Aorta (tissue), 5 donors: ENCODE measurements at regions not wholly inside any gene's neighbourhood (a gene's known extent, or its start where the extent isn't known, plus 50 kb on each side); places are given as distances from the start of the nearest gene placed in this dataset.
A peak's percentile ranks its signal among the peaks of the same experiment; 100 is the strongest.
"Not testable (repeated sequence)": the region's sequence is repeated elsewhere in the genome, so short reads cannot be mapped to it uniquely, and the experiment has no call there.

Experiments used
- ATAC-seq: fragments of 200-7000 bp; cut with Tn5 transposase; one replicate; pipeline ENCODE4 v1.9.1; 2022; ENCODE audit warnings: moderate library complexity; ENCODE audit not compliant: low FRiP score
- DNase-seq, 2 donors: peaks; one replicate each; pipeline ENCODE4 v3.0.0-alpha.2; 2020
- H3K27ac ChIP-seq, 2 donors: one replicate each; pipeline ENCODE4 v1.5.1; 2013; ENCODE audit warnings: low read length in 2 of 2, mild to moderate bottlenecking in 2 of 2, moderate library complexity in 2 of 2, control low read depth in 1 of 2, inconsistent platforms in 1 of 2, low read depth in 1 of 2
- H3K27me3 ChIP-seq, 2 donors: one replicate each; pipeline ENCODE4 v1.6.1; 2013; ENCODE audit warnings: control low read depth in 1 of 2, low read length in 1 of 2, mild to moderate bottlenecking in 1 of 2, moderate library complexity in 1 of 2; ENCODE audit not compliant: insufficient read depth in 2 of 2, control insufficient read depth in 1 of 2
- H3K36me3 ChIP-seq, 2 donors: one replicate each; pipeline ENCODE4 v1.6.1; 2013; ENCODE audit warnings: control low read depth in 1 of 2, low read length in 1 of 2, mild to moderate bottlenecking in 1 of 2; ENCODE audit not compliant: insufficient read depth in 2 of 2, control insufficient read depth in 1 of 2
- H3K4me1 ChIP-seq, 2 donors: one replicate each; pipeline ENCODE4 v1.6.1; 2013; ENCODE audit warnings: low read length in 2 of 2, control low read depth in 1 of 2, mild to moderate bottlenecking in 1 of 2, moderate library complexity in 1 of 2; ENCODE audit not compliant: insufficient read depth in 2 of 2, control insufficient read depth in 1 of 2
- H3K4me3 ChIP-seq, 2 donors: one replicate each; pipeline ENCODE4 v1.5.1; 2013; ENCODE audit warnings: low read length in 2 of 2, control low read depth in 1 of 2, mild to moderate bottlenecking in 1 of 2
- H3K9me3 ChIP-seq: one replicate; pipeline ENCODE4 v1.6.1; 2013; ENCODE audit warnings: mild to moderate bottlenecking, low read length; ENCODE audit not compliant: control insufficient read depth
- WGBS, 2 donors: extraction: QIAGEN DNeasy Blood & Tissue Kit; methylation state at CpG; one replicate each; pipeline ENCODE4 v1.1.7; 2013; 5-methylcytosine and 5-hydroxymethylcytosine counted together
- intact Hi-C, 2 donors: fragments of 100-400 bp; cut with DNase I; formaldehyde crosslinking; loops; one replicate each; pipeline versions ENCODE4 v1.14.2 to v1.15.0; 2022
- donor health status: healthy with polysubstance abuse.
- donor health status: Bipolar disorder and iron deficiency.
- donor health status: DM: no; HTN: no; CAD: no.
- donor health status: DM: no; HTN: no; CAD: no.
- donor health status: DM: yes; HTN: yes; CAD: no.

DNA sequence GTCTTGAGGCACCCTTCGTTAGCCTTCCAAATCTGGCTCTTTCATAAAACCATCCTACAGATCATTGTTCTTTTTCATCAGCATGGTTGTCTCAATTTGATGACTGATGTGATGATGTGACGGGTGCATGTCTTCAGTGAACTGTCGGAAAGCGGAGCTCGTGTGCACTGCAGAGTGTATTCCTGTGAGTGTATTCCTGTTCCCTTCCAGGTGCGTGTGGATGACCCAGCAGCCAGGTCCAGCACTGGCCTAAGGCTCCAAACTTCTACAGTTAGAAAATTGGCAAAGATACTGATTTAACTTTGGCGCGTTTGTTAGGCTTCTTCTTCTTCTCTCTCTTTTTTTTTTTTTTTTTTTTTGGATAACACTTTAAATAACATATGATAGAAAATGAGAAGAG lies 314.8 kb upstream of the SPATA31A3 start:
- H3K27ac ChIP-seq, DNase-seq, intact Hi-C loops, H3K36me3 ChIP-seq, H3K9me3 ChIP-seq, H3K4me3 ChIP-seq, H3K4me1 ChIP-seq, H3K27me3 ChIP-seq: not testable (repeated sequence)
- 83% methylated on average over 4 of the region's 8 CpGs; no CpG with 5 or more reads in 1 of the 2 donors for WGBS, 2 donors
- ATAC-seq = peak; percentile 42

GRCh38 chr9:67288797-67289196 lies 296.4 kb upstream of the SPATA31A3 start:
- no CpG with 5 or more reads among the region's 6 CpGs for WGBS, 2 donors
- intact Hi-C loops, H3K27ac ChIP-seq, ATAC-seq, H3K4me3 ChIP-seq, H3K4me1 ChIP-seq, H3K27me3 ChIP-seq, H3K9me3 ChIP-seq, H3K36me3 ChIP-seq, DNase-seq: not testable (repeated sequence)

- intact Hi-C loops, H3K36me3 ChIP-seq, DNase-seq, H3K4me3 ChIP-seq, H3K4me1 ChIP-seq, H3K27me3 ChIP-seq, H3K9me3 ChIP-seq, H3K27ac ChIP-seq: not testable (repeated sequence)
- peak; percentile 52 for ATAC-seq
- WGBS, 2 donors = no CpG with 5 or more reads among the region's 46 CpGs
These were observed 295.9 kb upstream of the SPATA31A3 start for GRCh38 chr9:67288117-67288735.

- H3K27ac ChIP-seq, H3K4me1 ChIP-seq, H3K27me3 ChIP-seq, H3K36me3 ChIP-seq, H3K4me3 ChIP-seq, ATAC-seq, intact Hi-C loops, H3K9me3 ChIP-seq, DNase-seq: not testable (repeated sequence)
- no CpG with 5 or more reads among the region's 6 CpGs for WGBS, 2 donors
These were observed 291.9 kb upstream of the SPATA31A3 start for GRCh38 chr9:67284299-67284698.

GRCh38 chr9:67281574-67281973 lies 289.2 kb upstream of the SPATA31A3 start:
- DNase-seq, ATAC-seq, H3K27me3 ChIP-seq, H3K4me1 ChIP-seq, H3K9me3 ChIP-seq, H3K36me3 ChIP-seq, intact Hi-C loops, H3K4me3 ChIP-seq, H3K27ac ChIP-seq: not testable (repeated sequence)
- no CpG with 5 or more reads among the region's 4 CpGs for WGBS, 2 donors

DNA sequence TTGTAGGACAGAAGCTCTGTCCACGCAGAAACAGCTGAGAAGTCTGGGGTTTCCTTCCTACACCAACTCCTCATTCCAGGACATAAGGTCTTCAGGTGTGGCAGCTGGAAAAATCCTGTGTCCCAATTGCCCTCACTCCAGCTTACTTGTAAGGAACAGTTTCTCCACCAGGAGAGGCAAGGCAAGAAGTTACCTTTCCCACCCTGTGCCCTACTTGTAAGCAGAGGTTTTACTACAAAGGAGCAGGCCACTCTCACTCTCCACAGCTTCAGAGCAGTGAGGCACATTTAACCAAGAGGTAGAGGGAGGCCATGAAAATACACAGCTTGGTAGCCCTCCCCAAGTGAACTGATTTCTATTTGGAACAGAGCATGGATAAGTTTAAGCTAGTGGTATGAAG lies 277.3 kb upstream of the SPATA31A3 start:
- H3K27ac ChIP-seq, H3K4me1 ChIP-seq, DNase-seq, H3K27me3 ChIP-seq, intact Hi-C loops, H3K4me3 ChIP-seq, ATAC-seq, H3K36me3 ChIP-seq, H3K9me3 ChIP-seq: not testable (repeated sequence)
- WGBS, 2 donors = no CpG with 5 or more reads among the region's 1 CpG

DNA sequence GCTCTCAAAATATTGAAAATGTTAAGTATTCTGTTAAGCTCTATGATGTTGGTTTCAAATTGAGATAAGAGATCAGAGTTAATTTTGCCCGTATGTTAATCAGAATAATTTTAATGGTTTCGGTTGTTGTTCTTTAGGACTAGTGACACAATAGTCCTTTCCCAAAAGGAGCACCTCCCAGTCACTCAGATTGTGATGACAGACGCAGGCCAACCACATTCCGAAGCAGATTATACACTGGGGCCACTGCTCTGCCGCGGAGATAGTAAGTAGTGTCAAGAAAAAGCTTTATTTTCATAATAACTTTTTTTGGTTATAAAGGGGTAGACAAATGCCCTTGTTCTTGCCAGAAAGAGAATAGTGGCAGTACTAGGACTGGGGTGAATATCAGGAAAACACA lies 265.5 kb upstream of the SPATA31A3 start:
- no CpG with 5 or more reads among the region's 6 CpGs for WGBS, 2 donors
- DNase-seq, H3K9me3 ChIP-seq, intact Hi-C loops, ATAC-seq, H3K27me3 ChIP-seq, H3K36me3 ChIP-seq, H3K4me1 ChIP-seq, H3K4me3 ChIP-seq, H3K27ac ChIP-seq: not testable (repeated sequence)

- H3K27me3 ChIP-seq, H3K4me1 ChIP-seq, ATAC-seq, H3K9me3 ChIP-seq, H3K36me3 ChIP-seq, H3K4me3 ChIP-seq, H3K27ac ChIP-seq, intact Hi-C loops, DNase-seq: not testable (repeated sequence)
- WGBS, 2 donors = no CpG with 5 or more reads among the region's 1 CpG
These were observed 256.6 kb upstream of the SPATA31A3 start for GRCh38 chr9:67248967-67249366.

- H3K27ac ChIP-seq, H3K27me3 ChIP-seq, intact Hi-C loops, ATAC-seq, DNase-seq, H3K9me3 ChIP-seq, H3K4me1 ChIP-seq, H3K36me3 ChIP-seq, H3K4me3 ChIP-seq: not testable (repeated sequence)
- 98 to 99% methylated on average over 13 to 15 of the region's 16 CpGs for WGBS, 2 donors
These were observed 219.7 kb upstream of the SPATA31A3 start for GRCh38 chr9:67212073-67212472.
